DMS 273 (cell line): ENCODE measurements at regions not wholly inside any gene's neighbourhood (a gene's known extent, or its start where the extent isn't known, plus 50 kb on each side); places are given as distances from the start of the nearest gene placed in this dataset.

ENCODE experiments used
- DNase-seq: peaks from one replicate; lab custom pipeline; 2025; ENCODE audit not compliant: unreplicated experiment; lab: John Stamatoyannopoulos, UW

GRCh38 chr9:135239100-135239768 is 151.8 kb downstream of the OLFM1 start:
- no peak for DNase-seq

- no peak for DNase-seq
Measured at GRCh38 chr9:135239769-135240141, 152.3 kb downstream of the OLFM1 start.

- no peak for DNase-seq
Measured at GRCh38 chr9:135240222-135240621, 152.8 kb downstream of the OLFM1 start.

- no peak for DNase-seq
Measured at GRCh38 chr9:135240871-135241311, 153.4 kb downstream of the OLFM1 start.

GRCh38 chr9:135241381-135242048 is 154.0 kb downstream of the OLFM1 start:
- DNase-seq = peak; percentile 48

GRCh38 chr9:135242049-135242396 is 154.6 kb downstream of the OLFM1 start:
- DNase-seq = no peak

- no peak for DNase-seq
Measured at GRCh38 chr9:135242406-135242805, 154.9 kb downstream of the OLFM1 start.

GRCh38 chr9:135243201-135244190 is 156.0 kb downstream of the OLFM1 start:
- DNase-seq = peak; percentile 26

GRCh38 chr9:135244271-135245221 is 157.1 kb downstream of the OLFM1 start:
- peak; percentile 73 for DNase-seq

- no peak for DNase-seq
Measured at GRCh38 chr9:135245482-135246247, 158.2 kb downstream of the OLFM1 start.

GRCh38 chr9:135246248-135247205 is 159.1 kb downstream of the OLFM1 start:
- DNase-seq = peak; percentile 57

GRCh38 chr9:135247227-135247930 is 159.9 kb downstream of the OLFM1 start:
- peak; percentile 55 for DNase-seq

GRCh38 chr9:135248111-135248510 is 160.6 kb downstream of the OLFM1 start:
- DNase-seq = peak; percentile 18

GRCh38 chr9:135248721-135249120 is 161.3 kb downstream of the OLFM1 start:
- no peak for DNase-seq

- no peak for DNase-seq
Measured at GRCh38 chr9:135249191-135249590, 161.7 kb downstream of the OLFM1 start.

- DNase-seq = no peak
Measured at GRCh38 chr9:135249711-135250110, 162.2 kb downstream of the OLFM1 start.

GRCh38 chr9:135251331-135251761 is 163.9 kb downstream of the OLFM1 start:
- DNase-seq = no peak
